Hepatocyte (in vitro differentiated cells): ENCODE measurements at regions not wholly inside any gene's neighbourhood (a gene's known extent, or its start where the extent isn't known, plus 50 kb on each side); places are given as distances from the start of the nearest gene placed in this dataset.

Source experiments
- CTCF ChIP-seq: fragments of 200-600 bp; sonication (generic); IDR thresholded peaks from 2 replicates; pipeline ENCODE4 v1.5.1; 2016; ENCODE audit warnings: antibody characterized with exemption, mild to moderate bottlenecking; ENCODE audit not compliant: poor library complexity
- EZH2phosphoT487 ChIP-seq: fragments of 200-600 bp; sonication (generic); IDR thresholded peaks from one replicate; pipeline ENCODE4 v1.6.1; 2018; ENCODE audit warnings: antibody characterized with exemption, mild to moderate bottlenecking, low read depth, moderate library complexity; ENCODE audit not compliant: unreplicated experiment, severe bottlenecking

GRCh38 chr16:79923431-79923830 is 322.9 kb upstream of the MAF start:
- TF ChIP-seq CTCF (no peak), EZH2phosphoT487 (no peak)
